ENCODE measurements at regions not wholly inside any gene's neighbourhood (a gene's known extent, or its start where the extent isn't known, plus 50 kb on each side); places are given as distances from the start of the nearest gene placed in this dataset.

GRCh38 chr6:82013561-82014530 lies 233.7 kb downstream of the IBTK start:
- no peak for DNase-seq

DNA sequence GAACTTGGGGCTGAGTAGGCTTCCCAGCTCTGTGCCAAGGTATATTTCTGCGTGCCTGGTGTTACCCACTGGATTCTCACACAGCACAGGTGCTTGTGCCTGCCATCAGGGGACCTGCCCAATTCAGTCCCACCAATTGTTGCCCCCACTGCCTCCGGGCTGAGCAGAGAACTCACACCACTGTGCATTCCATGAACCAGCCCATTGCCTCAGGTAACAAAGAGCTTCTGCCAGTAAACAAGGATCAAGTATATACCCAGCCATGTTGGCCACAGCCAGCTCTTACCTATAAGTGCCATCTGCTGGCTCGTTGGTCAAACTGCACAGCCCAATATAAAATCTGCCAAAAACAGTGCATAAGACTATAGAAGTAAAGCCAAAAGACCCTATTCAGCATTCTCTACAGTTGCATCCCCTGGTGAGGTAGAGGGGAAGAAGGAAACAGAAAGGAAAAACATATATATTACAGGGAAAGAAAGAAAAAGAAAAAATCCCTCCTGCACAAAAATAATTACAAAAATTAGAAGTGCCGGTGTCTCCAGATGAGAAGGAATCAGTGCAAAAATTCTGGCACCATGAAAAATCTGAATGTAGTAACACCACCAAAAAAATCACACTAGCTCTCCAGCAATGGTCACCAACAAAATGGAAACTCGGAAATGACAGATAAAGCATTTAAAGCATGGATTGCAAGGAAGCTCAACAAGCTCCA lies 241.4 kb downstream of the IBTK start:
- no peak for DNase-seq

DNA sequence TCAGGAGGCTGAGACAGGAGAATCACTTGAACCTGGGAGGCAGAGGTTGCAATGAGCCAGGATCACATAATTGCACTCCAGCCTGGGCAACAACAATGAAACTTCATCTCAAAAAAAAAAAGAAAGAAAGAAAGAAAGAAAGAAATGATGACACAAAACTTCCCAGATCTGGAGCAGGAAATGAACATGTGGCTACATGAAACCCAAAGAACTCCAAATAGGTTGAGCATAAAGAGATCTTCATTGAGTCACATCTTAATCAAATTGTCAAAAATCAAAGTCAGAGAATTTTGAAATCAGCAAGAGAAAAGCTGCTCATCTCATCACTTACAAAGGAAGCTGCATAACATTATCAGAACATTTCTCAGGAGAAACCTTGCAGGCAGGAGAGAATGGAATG lies 247.0 kb downstream of the IBTK start:
- no peak for DNase-seq

DNA sequence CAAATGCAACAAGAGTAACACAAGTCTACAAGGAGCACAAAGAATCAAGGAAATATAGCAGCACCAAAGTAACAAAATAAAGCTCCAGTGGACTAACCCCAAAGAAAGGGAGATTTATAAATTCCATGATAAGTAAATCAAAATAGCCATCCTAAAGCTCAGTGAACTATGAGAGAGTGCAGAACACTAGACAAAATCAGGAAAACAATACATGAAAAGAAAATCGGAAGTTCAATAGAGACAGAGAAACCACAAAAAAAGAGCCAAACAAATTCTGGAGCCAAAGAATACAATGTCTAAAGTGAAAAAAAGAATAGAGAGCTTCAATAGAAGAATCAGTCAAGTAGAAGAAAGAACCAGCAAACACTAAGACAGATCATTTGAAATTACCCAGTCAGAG lies 247.3 kb upstream of the TENT5A start:
- no peak for DNase-seq

- no peak for DNase-seq
Observed at GRCh38 chr6:81999270-81999669, 246.8 kb upstream of the TENT5A start.

DNA sequence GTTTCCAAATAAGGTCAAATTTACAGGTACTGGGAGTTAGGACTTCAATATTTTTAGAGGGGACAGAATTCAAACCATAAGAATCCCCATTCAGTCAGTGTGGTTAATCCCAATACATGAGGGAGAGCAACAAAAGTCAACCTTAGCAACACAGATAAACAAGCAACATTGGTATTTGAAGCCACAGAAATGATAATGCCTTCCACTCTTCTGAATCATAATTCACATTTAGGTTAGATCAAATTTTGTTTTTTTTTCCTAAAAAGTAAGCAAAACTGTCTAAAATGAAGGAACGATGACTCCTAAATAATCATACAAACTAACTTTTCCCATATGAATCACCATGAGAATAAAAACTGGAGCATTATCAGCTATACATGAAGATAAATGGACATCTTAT lies 246.0 kb upstream of the TENT5A start:
- no peak for DNase-seq

DNA sequence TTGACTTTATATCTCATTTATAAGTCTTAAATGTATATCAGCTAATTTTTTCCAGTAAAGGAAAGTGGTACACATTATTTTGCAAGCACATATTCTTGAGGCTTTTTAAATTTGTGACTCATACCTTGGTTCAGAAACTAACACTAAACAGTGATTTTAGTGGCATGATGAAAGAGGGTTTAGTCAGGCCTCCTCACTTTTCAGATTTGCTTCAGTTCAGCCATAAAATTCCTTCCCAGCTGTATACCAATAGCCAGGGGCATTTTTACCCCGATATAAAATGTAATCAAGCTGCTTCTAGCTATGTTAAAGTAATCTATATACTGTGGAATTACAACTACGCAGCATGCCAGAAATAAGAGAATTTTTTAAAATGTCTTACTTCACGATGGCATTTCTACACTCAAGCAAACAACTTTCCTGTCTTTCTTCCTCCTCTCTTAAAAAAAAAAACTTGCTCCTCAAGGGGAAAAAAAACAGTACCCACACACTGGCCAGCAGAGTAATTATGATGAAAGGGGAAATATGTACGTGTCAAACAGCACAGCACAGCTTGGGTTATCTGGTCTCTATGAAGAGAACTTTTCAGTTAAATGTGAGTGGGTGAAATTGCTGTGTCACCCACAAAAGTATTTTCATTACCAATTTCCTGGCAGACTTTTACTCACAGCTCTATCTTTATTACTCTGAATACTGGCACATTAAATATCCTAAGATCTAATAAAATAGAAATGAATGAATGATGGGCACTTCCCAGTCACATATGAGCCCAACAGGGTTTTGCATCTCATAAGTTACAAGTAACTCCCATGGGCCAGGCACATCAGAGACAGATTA lies 244.8 kb upstream of the TENT5A start:
- DNase-seq, result no peak

DNA sequence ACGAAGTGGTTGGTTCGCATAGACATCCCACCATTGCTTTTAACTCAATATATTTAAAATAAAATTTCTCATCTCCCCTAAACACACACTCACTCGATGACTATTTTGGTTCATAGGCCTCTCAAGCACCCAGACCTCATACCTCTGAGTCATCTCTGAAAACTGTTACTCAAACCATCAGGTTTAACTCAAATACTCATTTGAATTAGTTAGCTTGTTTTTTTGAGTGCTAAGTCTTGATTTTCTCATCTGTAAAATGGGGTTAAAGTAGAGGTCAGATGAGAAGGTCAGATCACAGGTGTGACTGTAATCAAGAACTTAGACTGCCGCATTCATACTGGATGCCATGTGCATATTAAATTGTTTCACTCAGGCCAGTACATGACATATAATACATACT lies 243.9 kb upstream of the TENT5A start:
- DNase-seq, result no peak

- no peak for DNase-seq
Observed at GRCh38 chr6:81995548-81996289, 243.2 kb upstream of the TENT5A start.

DNA sequence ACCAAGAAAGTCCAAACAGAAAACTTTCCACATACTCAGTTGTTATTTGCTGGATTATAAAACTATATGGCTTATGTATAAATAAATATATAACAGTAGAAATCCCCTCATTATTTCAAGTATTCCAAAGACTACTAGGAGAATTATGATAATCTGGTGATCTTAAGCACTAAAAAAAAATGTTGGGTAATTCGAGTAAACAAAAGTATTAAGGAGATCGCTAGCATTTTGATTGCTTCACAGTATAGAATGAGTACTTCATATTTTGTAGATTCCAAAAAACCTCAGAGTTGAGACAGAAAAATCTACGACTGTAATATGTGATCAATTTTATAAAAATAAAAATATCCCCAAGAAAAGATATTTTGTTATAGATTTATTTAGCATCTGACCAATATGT lies 236.4 kb upstream of the TENT5A start:
- DNase-seq, result no peak

GRCh38 chr6:81988446-81988845 lies 236.0 kb upstream of the TENT5A start:
- DNase-seq, result no peak

DNA sequence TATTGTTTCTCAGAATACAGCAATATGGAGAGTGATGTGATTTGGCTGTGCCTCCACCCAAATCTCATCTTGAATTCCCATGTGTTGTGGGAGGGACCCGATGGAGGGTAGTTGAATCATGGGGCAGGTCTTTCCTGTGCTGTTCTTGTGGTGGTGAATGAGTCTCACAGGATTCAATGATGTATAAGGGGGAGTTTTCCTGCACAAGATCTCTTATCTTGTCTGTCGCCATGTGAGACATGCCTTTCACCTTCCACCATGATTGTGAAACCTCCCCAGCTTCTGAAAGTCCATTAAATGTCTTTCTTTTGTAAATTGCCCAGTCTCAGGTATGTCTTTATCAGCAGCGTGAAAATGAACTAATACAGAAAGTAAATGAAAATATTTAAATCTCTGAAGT lies 234.8 kb upstream of the TENT5A start:
- DNase-seq, result no peak

- no peak for DNase-seq
Observed at GRCh38 chr6:81985191-81985590, 232.7 kb upstream of the TENT5A start.

DNA sequence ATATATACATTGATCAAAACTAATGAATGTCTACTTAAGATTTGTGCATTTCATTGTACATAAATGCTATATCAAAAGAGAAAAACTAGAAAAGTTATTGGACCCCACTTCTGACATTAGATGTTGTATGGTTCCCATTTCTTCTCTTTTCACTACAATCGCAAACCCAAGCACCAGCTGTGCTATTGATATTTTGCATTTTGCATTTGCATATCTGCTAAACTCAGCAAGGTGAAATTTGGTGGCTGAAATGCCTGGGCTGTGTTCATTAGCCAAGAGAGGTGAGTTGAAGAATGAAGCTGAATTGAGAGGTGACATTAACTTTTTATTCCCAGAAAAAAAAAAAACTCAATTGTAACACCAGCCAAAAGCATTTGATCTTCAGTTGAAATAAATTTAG lies 232.1 kb upstream of the TENT5A start:
- no peak for DNase-seq

GRCh38 chr6:81981812-81982211 lies 229.3 kb upstream of the TENT5A start:
- no peak for DNase-seq

DNA sequence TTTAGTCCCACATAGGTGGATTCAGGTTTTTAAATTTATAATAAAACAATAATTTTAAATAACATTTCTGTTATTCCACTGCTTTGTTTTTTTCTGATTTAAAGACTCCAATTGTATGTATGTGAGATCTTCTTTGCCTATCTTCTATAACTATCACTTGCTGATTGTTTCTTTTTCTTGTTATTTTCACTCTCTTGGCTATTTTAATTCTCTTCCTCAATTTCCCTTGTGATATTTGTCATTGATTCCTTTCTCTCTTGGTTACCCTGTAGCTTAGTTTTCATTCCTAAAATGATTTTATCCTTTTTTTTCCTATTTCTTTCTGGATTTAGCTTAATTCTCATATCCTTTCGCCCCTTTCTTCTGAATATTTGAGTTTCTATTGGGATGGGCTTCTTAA lies 227.3 kb upstream of the TENT5A start:
- DNase-seq, result no peak

- no peak for DNase-seq
Observed at GRCh38 chr6:81979329-81979728, 226.8 kb upstream of the TENT5A start.

DNA sequence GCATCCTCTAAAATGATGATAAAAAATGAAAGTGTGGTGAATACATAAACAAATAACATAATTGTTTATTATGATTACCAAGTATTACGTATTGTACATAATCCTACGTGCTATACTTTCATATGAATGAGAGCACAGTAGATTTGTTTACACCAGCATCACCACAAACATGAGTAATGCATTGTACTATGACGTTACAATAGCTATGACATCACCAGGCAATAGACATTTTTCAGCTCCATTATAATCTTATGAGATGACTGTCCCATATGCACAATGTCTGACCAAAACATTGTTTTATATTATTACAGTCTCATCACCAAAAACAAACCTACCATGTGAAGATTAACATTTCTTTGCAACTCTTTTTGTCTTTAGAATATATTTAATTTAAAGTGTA lies 225.7 kb upstream of the TENT5A start:
- no peak for DNase-seq

DNA sequence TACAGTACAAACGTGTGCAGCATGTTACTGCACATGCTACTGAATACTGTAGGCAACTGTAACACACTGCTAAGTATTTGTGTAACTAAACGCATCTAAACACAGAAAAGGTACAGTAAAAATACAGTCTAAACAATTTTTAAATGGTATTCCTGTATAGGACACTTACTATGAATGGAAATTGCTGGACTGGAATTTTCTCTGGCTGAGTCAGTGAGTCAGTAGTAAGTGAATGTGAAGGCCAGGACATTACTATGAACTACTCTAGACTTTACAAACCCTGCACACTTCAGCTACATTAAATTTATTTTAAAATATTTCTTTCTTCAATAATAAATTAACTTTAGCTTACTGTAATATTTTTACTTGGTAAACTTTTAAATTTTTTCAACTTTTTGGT lies 225.0 kb upstream of the TENT5A start:
- no peak for DNase-seq

- no peak for DNase-seq
Observed at GRCh38 chr6:81969814-81970213, 217.3 kb upstream of the TENT5A start.

GRCh38 chr6:81969011-81969410 lies 216.5 kb upstream of the TENT5A start:
- no peak for DNase-seq

DNA sequence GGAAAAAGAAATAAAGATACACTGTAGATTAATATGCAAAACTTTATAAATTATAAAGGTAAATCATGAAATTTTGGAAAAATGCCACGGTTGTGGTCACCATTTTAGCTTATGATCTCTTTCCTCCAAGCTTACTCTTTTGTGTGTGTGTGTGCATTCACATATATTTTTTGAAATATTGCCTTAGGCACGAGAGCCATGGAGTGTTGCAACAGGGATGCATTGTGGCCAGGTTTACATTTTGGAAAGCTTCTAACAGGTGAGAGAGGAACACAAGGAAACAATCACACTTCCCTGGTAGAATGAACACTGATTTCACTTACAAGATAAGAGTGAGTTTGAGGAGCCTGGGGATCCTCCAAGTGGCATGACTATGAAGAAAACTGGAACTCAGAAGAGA lies 214.5 kb upstream of the TENT5A start:
- no peak for DNase-seq

DNA sequence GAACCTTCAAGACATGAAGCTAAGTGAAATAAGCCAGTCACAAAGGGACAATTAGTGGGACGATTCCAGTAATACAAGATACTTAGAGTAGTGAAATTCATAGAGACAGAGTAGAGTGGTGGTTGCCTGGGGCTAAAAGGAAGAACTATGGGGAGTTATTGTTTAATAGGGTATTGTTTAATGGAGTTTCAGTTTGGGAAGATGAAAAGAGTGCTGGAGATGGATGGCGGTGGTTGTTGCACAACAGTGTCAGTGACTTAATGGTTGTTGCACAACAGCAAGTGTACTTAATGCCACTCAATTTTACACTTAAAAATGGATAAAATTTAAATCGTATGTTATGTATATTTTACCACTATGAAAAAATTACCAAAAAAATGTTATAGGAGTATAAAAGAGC lies 209.7 kb upstream of the TENT5A start:
- no peak for DNase-seq
